ENCODE measurements at regions not wholly inside any gene's neighbourhood (a gene's known extent, or its start where the extent isn't known, plus 50 kb on each side); places are given as distances from the start of the nearest gene placed in this dataset.

- DNase-seq (ENCODE audit: low read depth): no peak
- H3K4me3 ChIP-seq (ENCODE audit: low read depth, low read length): no peak overlapping the region
- no peak for TF ChIP-seq CTCF (IDR thresholded peaks at IDR 0.05; ENCODE audit: insufficient read depth, low read depth, low read length)
These were observed 63.0 kb downstream of the C5orf15 start for GRCh38 chr5:133905424-133905823.

- no peak for TF ChIP-seq CTCF (IDR thresholded peaks at IDR 0.05; ENCODE audit: insufficient read depth, low read depth, low read length)
- no peak overlapping the region for H3K4me3 ChIP-seq (ENCODE audit: low read depth, low read length)
- no peak for DNase-seq (ENCODE audit: low read depth)
These were observed 63.8 kb downstream of the C5orf15 start for GRCh38 chr5:133904641-133905040.

GRCh38 chr5:133902511-133903118 lies 65.8 kb downstream of the C5orf15 start:
- no peak for TF ChIP-seq CTCF (IDR thresholded peaks at IDR 0.05; ENCODE audit: insufficient read depth, low read depth, low read length)
- DNase-seq (ENCODE audit: low read depth): no peak

GRCh38 chr5:133900534-133901270 lies 67.7 kb downstream of the C5orf15 start:
- no peak overlapping the region for H3K4me3 ChIP-seq (ENCODE audit: low read depth, low read length)
- DNase-seq (ENCODE audit: low read depth): no peak
- no peak for TF ChIP-seq CTCF (IDR thresholded peaks at IDR 0.05; ENCODE audit: insufficient read depth, low read depth, low read length)

More at GRCh38 chr5:133902511-133903118, 65.8 kb downstream of the C5orf15 start:
- no peak overlapping the region for H3K4me3 ChIP-seq (ENCODE audit: low read depth, low read length)

- no peak for DNase-seq (ENCODE audit: low read depth)
- no peak overlapping the region for H3K4me3 ChIP-seq (ENCODE audit: low read depth, low read length)
- no peak for TF ChIP-seq CTCF (IDR thresholded peaks at IDR 0.05; ENCODE audit: insufficient read depth, low read depth, low read length)
These were observed 68.9 kb downstream of the C5orf15 start for GRCh38 chr5:133899506-133899905.

GRCh38 chr5:133898440-133898839 lies 70.0 kb downstream of the C5orf15 start:
- TF ChIP-seq CTCF (IDR thresholded peaks at IDR 0.05; ENCODE audit: insufficient read depth, low read depth, low read length): no peak

More at GRCh38 chr5:133898440-133898839, 70.0 kb downstream of the C5orf15 start:
- no peak for DNase-seq (ENCODE audit: low read depth)
- H3K4me3 ChIP-seq (ENCODE audit: low read depth, low read length): no peak overlapping the region

All from fibroblast of villous mesenchyme (primary cell).